ENCODE measurements at regions not wholly inside any gene's neighbourhood (a gene's known extent, or its start where the extent isn't known, plus 50 kb on each side); places are given as distances from the start of the nearest gene placed in this dataset.

- Histone ChIP-seq H3K36me3 (no peaks in the 10 kb centered on the region), H3K4me1 (no peaks in the 10 kb centered on the region), H3K9me3 (no peaks in the 10 kb centered on the region), H3K27me3 (no peaks in the 10 kb centered on the region), H3K27ac (no peak overlapping the region), H3K4me3 (no peak overlapping the region)
- TF ChIP-seq POLR2A (IDR thresholded peaks at IDR 0.05): no peak
- no peak for TF ChIP-seq CTCF (IDR thresholded peaks at IDR 0.05)
- no peak for DNase-seq
Measured at GRCh38 chr1:38605063-38605462, 254.5 kb downstream of the RRAGC start.

- Histone ChIP-seq H3K4me3 (no peak overlapping the region), H3K4me1 (no peaks in the 10 kb centered on the region), H3K27ac (no peak overlapping the region), H3K36me3 (no peaks in the 10 kb centered on the region), H3K9me3 (no peaks in the 10 kb centered on the region), H3K27me3 (no peaks in the 10 kb centered on the region)
- no peak for DNase-seq
- TF ChIP-seq CTCF (IDR thresholded peaks at IDR 0.05) (no peak), POLR2A (IDR thresholded peaks at IDR 0.05) (no peak)
Measured at GRCh38 chr1:38603907-38604306, 255.7 kb downstream of the RRAGC start.

GRCh38 chr1:38600905-38601304 lies 258.7 kb downstream of the RRAGC start:
- H3K27ac ChIP-seq: no peak overlapping the region
- H3K4me3 ChIP-seq: no peak overlapping the region
- H3K4me1 ChIP-seq: no peaks in the 10 kb centered on the region
- no peak for TF ChIP-seq POLR2A (IDR thresholded peaks at IDR 0.05)
- TF ChIP-seq CTCF (IDR thresholded peaks at IDR 0.05): no peak
- H3K9me3 ChIP-seq: no peaks in the 10 kb centered on the region
- no peaks in the 10 kb centered on the region for H3K27me3 ChIP-seq
- H3K36me3 ChIP-seq: no peaks in the 10 kb centered on the region
- no peak for DNase-seq

- Histone ChIP-seq H3K36me3 (no peaks in the 10 kb centered on the region), H3K4me3 (no peak overlapping the region)
- no peak for TF ChIP-seq CTCF (IDR thresholded peaks at IDR 0.05)
- no peak for TF ChIP-seq POLR2A (IDR thresholded peaks at IDR 0.05)
Measured at GRCh38 chr1:38600286-38600685, 259.3 kb downstream of the RRAGC start.

GRCh38 chr1:38598118-38598517 lies 261.5 kb downstream of the RRAGC start:
- H3K27me3 ChIP-seq: no peaks in the 10 kb centered on the region
- peaks cover 0 to 5% (median 0%) of the 10 kb centered on the region in 4 donors for H3K9me3 ChIP-seq
- no peak overlapping the region for H3K4me3 ChIP-seq
- no peaks in the 10 kb centered on the region for H3K36me3 ChIP-seq
- DNase-seq: no peak
- H3K27ac ChIP-seq: no peak overlapping the region
- H3K4me1 ChIP-seq: no peaks in the 10 kb centered on the region
- TF ChIP-seq POLR2A (IDR thresholded peaks at IDR 0.05): no peak

More at GRCh38 chr1:38600286-38600685, 259.3 kb downstream of the RRAGC start:
- H3K4me1 ChIP-seq: no peaks in the 10 kb centered on the region
- DNase-seq: no peak
- H3K9me3 ChIP-seq: no peaks in the 10 kb centered on the region
- no peaks in the 10 kb centered on the region for H3K27me3 ChIP-seq
- H3K27ac ChIP-seq: no peak overlapping the region

GRCh38 chr1:38589036-38589435 lies 270.5 kb downstream of the RRAGC start:
- Histone ChIP-seq H3K9me3 (no peaks in the 10 kb centered on the region), H3K4me1 (no peaks in the 10 kb centered on the region), H3K36me3 (no peaks in the 10 kb centered on the region), H3K27me3 (no peaks in the 10 kb centered on the region), H3K4me3 (no peak overlapping the region), H3K27ac (no peak overlapping the region)
- TF ChIP-seq POLR2A (IDR thresholded peaks at IDR 0.05) (no peak), CTCF (IDR thresholded peaks at IDR 0.05) (no peak)
- DNase-seq: no peak
